Ovary (tissue), 3 donors: ENCODE measurements at regions not wholly inside any gene's neighbourhood (a gene's known extent, or its start where the extent isn't known, plus 50 kb on each side); places are given as distances from the start of the nearest gene placed in this dataset.

Experiments
- POLR2A ChIP-seq: fragments of 450-650 bp; IDR thresholded peaks from one replicate; pipeline ENCODE4 v1.6.1; 2017; ENCODE audit warnings: antibody characterized with exemption, mild to moderate bottlenecking, moderate library complexity
- TF ChIP-seq, protein P1 (sequence below), 3 donors: fragments of 450-650 bp in 2 of 3; fragments of 200-600 bp in 1 of 3; IDR thresholded peaks; one replicate each; pipeline versions ENCODE4 v1.5.1 to v1.8.0; 2016 to 2022; ENCODE audit warnings: antibody characterized with exemption in 3 of 3, mild to moderate bottlenecking in 1 of 3
- donor health status: DM: no; HTN: no; CAD: no.

DNA sequence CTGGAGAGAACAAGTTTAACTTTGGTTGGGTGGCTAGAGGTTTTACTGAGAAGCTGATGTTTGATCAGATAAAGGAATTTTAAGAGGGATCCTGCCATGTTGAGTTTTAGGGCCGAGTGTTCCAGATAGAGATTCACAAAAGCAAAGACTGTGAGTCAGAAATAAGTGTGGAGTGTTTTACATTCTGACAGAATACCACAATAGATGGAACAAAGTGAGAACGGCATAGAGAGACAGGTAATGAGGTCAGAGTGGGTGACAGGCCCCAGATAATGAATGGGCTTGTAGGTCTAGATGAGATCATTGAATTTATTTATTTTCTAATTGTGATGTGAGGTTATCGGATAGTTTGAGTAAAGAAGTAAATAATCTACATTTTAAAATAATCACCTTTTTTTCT is 502.6 kb downstream of the EPHA5 start:
- TF ChIP-seq, protein P1, sequence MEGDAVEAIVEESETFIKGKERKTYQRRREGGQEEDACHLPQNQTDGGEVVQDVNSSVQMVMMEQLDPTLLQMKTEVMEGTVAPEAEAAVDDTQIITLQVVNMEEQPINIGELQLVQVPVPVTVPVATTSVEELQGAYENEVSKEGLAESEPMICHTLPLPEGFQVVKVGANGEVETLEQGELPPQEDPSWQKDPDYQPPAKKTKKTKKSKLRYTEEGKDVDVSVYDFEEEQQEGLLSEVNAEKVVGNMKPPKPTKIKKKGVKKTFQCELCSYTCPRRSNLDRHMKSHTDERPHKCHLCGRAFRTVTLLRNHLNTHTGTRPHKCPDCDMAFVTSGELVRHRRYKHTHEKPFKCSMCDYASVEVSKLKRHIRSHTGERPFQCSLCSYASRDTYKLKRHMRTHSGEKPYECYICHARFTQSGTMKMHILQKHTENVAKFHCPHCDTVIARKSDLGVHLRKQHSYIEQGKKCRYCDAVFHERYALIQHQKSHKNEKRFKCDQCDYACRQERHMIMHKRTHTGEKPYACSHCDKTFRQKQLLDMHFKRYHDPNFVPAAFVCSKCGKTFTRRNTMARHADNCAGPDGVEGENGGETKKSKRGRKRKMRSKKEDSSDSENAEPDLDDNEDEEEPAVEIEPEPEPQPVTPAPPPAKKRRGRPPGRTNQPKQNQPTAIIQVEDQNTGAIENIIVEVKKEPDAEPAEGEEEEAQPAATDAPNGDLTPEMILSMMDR (IDR thresholded peaks at IDR 0.05), result no peak
- no peak for TF ChIP-seq POLR2A
